H1 (cell line): ENCODE measurements at regions not wholly inside any gene's neighbourhood (a gene's known extent, or its start where the extent isn't known, plus 50 kb on each side); places are given as distances from the start of the nearest gene placed in this dataset.

Experiments used
- KDM1A ChIP-seq: fragments of 200-600, 300-600 bp; sonication (generic); IDR thresholded peaks from 2 replicates; pipeline ENCODE4 v1.7.1; 2016; ENCODE audit warnings: mild to moderate bottlenecking, low read length, borderline replicate concordance

GRCh38 chr2:176763130-176763529, 449.5 kb upstream of the HNRNPA3 start (continued):
- TF ChIP-seq KDM1A: no peak
